Muscle layer of duodenum (tissue), 2 donors: ENCODE measurements at regions not wholly inside any gene's neighbourhood (a gene's known extent, or its start where the extent isn't known, plus 50 kb on each side); places are given as distances from the start of the nearest gene placed in this dataset.

Experiments used
- H3K27ac ChIP-seq: one replicate; pipeline ENCODE4 v1.7.0; 2013; ENCODE audit warnings: mild to moderate bottlenecking, low read length
- H3K27me3 ChIP-seq: one replicate; pipeline ENCODE4 v1.7.0; 2013; ENCODE audit warnings: low read depth, mild to moderate bottlenecking, control low read depth, low read length
- H3K36me3 ChIP-seq, 2 donors: one replicate each; pipeline ENCODE4 v1.7.0; 2013; ENCODE audit warnings: low read length in 2 of 2, control low read depth in 1 of 2, mild to moderate bottlenecking in 1 of 2; ENCODE audit not compliant: insufficient read depth in 2 of 2, control insufficient read depth in 1 of 2
- H3K4me1 ChIP-seq, 2 donors: one replicate each; pipeline ENCODE4 v1.7.0; 2013; ENCODE audit warnings: low read length in 2 of 2, mild to moderate bottlenecking in 2 of 2, control low read depth in 1 of 2, moderate library complexity in 1 of 2; ENCODE audit not compliant: insufficient read depth in 2 of 2, control insufficient read depth in 1 of 2
- H3K4me3 ChIP-seq, 2 donors: one replicate each; pipeline ENCODE4 v1.7.0; 2013; ENCODE audit warnings: low read length in 2 of 2, low read depth in 1 of 2, mild to moderate bottlenecking in 1 of 2
- H3K9me3 ChIP-seq, 2 donors: one replicate each; pipeline ENCODE4 v1.7.0; 2013; ENCODE audit warnings: low read length in 2 of 2, control low read depth in 1 of 2, mild to moderate bottlenecking in 1 of 2; ENCODE audit not compliant: control insufficient read depth in 1 of 2
- donor health status: healthy.

DNA sequence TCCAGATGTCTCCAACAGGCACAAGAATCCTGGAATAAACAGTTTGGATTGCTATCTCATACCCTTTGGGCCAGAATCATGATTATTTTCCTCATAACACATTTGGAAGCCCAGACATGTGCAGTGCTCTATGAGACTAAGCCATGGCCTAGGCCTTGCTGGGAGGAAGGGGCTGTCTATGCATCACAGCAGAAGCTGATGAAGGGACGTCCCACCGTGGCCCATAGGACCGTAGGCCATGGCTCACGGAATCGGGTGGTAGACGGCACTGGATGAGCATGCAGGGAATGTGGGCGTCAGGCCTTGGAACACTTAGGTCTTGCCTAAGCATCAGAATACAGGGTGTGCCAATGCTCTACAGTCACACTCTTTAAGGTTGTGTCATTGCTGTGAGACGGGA, 283.8 kb upstream of the TSHZ3 start:
- H3K4me1 ChIP-seq: no peaks in the 10 kb centered on the region
- no peaks in the 10 kb centered on the region for H3K9me3 ChIP-seq
- no peaks in the 10 kb centered on the region for H3K27me3 ChIP-seq
- no peak overlapping the region for H3K4me3 ChIP-seq
- H3K27ac ChIP-seq: no peak overlapping the region
- no peaks in the 10 kb centered on the region for H3K36me3 ChIP-seq

DNA sequence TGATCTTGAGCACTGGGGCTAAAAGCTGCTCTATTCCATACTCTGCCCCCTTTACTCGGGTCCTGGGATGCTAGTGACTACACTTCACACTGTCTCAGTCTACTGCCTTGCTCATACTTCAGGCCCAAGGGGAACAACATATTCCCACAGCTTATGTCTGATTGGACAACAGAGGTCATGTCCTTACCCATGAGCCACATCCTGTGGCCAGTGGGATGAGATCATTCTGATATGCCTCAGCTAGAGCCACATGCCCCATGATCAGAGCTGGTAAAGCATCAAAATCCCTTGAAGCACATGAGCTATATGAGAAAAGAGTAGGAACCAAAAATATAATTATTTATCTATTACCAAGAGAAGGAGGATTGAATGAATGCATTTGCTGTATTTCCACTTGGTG, 290.1 kb upstream of the TSHZ3 start:
- Histone ChIP-seq H3K4me1 (no peaks in the 10 kb centered on the region), H3K4me3 (no peak overlapping the region), H3K9me3 (no peaks in the 10 kb centered on the region), H3K27ac (no peak overlapping the region), H3K27me3 (no peaks in the 10 kb centered on the region), H3K36me3 (no peaks in the 10 kb centered on the region)

DNA sequence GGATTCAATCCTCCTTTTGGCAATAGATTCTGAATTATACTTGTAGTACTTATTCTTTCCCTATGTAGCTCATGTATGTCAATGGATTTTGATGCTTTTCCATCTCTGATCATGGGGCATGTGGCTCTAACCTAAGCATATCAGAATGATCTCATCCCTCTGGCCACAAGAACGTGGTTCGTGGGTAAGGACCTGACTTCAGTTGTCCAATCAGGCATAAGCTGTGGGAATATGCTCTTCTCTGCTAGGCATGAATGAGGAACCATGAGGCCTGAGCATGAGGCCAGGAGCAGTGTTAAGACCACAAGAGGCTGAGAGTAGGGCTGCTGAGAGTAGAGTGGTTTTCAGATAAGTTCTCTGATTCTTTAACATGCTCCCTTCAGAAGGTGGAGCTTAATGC, 292.4 kb upstream of the TSHZ3 start:
- H3K4me3 ChIP-seq: no peak overlapping the region
- H3K36me3 ChIP-seq: no peaks in the 10 kb centered on the region
- no peaks in the 10 kb centered on the region for H3K27me3 ChIP-seq
- H3K4me1 ChIP-seq: no peaks in the 10 kb centered on the region
- no peak overlapping the region for H3K27ac ChIP-seq
- no peaks in the 10 kb centered on the region for H3K9me3 ChIP-seq

DNA sequence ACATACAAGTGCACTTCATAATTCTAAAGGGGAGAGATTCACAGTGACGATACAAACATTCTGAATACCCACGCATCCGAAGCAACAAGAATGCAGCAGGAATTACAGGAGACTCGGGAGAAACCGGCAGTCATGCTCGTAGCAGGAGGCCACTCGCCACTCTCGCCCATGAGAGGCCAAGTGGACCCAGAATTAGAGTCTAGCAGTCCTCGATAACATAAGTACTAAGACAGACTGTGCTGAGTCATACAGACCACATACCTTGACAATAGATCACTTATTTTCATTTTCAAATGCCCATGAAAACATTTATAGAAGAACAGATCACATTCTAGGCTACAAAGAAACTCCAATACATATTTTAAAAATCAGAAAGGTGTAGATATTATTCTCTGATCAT, 299.1 kb upstream of the TSHZ3 start:
- Histone ChIP-seq H3K9me3 (no peaks in the 10 kb centered on the region), H3K27me3 (no peaks in the 10 kb centered on the region), H3K4me3 (no peak overlapping the region), H3K4me1 (no peaks in the 10 kb centered on the region), H3K27ac (no peak overlapping the region), H3K36me3 (no peaks in the 10 kb centered on the region)

DNA sequence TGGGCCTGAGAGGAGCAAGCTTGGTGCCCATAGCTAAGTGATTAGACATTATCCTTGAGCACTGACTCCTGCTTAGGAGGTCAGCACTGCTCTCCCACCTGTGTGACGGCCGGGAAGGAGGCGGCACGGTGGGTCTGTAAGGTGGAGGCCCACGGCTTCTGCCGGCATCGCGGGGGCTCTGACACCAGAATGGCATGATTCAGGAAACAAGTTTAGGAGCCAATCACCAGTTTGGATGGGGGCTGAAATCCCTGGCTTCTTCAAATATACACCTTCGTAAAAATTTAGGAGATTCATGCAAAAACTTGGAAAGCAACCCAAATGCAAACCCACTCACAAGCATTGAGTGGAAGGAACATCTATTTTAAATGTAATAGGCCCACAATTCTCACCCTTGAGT, 307.3 kb upstream of the TSHZ3 start:
- Histone ChIP-seq H3K9me3 (no peaks in the 10 kb centered on the region), H3K36me3 (no peaks in the 10 kb centered on the region), H3K4me1 (no peaks in the 10 kb centered on the region), H3K27ac (no peak overlapping the region), H3K27me3 (no peaks in the 10 kb centered on the region), H3K4me3 (no peak overlapping the region)

DNA sequence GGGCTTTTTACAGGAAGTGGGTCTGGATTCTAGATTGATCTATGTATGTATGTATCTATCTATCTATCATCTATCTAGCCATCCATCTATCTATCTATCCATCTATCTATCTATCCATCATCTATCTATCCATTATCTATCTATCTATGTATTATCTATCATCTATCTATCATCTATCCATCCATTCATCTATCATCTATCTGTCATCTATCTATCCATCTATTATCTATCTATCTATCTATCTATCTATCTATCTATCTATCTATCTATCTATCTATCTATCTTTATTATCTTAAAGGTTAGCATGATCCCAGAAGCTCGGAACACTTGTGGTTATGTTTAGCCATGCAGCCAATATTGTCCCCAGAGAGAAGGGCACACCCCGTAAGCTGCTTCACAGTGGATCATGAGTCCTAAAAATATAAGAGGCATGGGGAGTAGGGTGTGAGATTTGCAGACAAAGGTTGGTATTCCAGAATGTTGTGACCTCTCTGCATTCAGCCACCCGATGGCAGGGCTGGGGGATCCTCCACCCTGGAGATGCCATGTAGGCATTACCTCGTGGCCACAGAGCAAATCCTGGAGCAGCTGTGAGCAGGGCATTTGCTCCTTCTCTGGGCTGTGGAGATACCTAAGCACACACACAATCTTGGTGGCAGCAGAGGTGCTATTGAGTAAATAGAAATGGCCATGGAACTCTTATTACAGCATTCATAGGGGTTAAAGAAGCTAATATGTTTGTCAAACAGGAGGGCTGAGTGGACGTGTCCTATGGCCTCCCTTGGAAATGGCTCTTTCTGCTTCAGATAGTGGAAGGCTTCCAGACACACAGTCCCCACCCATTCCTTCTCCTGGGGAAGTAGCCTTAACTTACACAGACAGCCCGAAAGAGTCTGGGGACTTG, 310.0 kb upstream of the TSHZ3 start:
- no peaks in the 10 kb centered on the region for H3K27me3 ChIP-seq
- no peaks in the 10 kb centered on the region for H3K4me1 ChIP-seq
- no peak overlapping the region for H3K4me3 ChIP-seq
- no peaks in the 10 kb centered on the region for H3K9me3 ChIP-seq
- H3K36me3 ChIP-seq: no peaks in the 10 kb centered on the region
- H3K27ac ChIP-seq: no peak overlapping the region

DNA sequence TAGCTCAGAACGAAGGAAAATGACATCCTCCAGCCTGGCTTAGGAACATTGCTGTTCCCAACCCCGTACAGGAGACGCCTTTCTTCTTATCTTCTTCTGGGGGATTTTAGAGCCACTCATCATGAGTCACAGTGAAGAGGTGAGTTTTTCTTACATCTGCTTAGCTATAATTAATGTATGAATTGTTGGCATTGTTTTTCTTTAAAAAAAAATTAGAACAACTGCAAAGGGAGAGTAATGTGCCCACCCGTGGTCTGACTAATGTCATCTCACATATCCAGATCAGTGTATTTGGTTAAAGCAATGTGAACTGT, 310.6 kb upstream of the TSHZ3 start:
- H3K27me3 ChIP-seq: no peaks in the 10 kb centered on the region
- no peaks in the 10 kb centered on the region for H3K36me3 ChIP-seq

DNA sequence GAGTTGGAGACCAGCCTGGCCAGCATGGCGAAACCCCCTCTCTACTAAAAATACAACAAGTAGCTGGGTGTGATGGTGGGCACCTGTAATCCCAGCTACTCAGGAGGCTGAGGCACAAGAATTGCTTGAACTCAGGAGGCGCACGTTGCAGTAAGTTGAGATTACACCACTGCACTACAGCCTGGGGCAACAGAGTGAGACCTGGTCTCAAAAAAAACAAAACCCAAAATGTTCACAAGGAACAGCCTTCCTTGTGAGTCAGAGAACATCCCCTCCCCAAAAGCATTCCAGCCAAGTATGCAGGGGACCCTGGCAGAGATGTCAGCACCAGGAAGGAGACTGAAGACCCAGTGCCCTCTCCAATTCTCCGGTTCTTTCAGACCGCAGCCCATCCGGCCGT, 314.9 kb upstream of the TSHZ3 start:
- Histone ChIP-seq H3K9me3 (no peaks in the 10 kb centered on the region), H3K27me3 (no peaks in the 10 kb centered on the region), H3K36me3 (no peaks in the 10 kb centered on the region), H3K4me1 (no peaks in the 10 kb centered on the region), H3K27ac (no peak overlapping the region), H3K4me3 (no peak overlapping the region)

More for the DNA sequence above, 310.6 kb upstream of the TSHZ3 start:
- Histone ChIP-seq H3K4me3 (no peak overlapping the region), H3K9me3 (no peaks in the 10 kb centered on the region), H3K4me1 (no peaks in the 10 kb centered on the region), H3K27ac (no peak overlapping the region)

DNA sequence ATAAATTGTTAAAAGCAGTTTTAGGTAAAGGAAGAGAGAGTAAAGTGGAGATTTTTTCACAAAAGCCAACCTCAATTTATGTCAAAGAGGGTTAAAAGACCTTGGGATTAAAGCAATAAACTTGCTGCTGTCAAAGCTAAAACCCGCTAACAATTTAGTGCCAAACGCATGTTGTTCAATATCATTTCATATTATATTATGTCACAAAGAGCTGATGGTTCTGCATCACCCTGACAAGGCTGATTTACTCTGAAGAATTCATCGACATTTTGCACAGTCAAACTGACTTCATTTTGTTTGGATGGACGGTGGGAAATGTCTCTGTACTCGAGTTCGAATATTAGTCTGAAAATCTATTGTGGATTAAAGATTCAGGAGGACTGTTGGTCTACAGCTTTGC, 315.8 kb upstream of the TSHZ3 start:
- Histone ChIP-seq H3K27ac (no peak overlapping the region), H3K4me1 (no peaks in the 10 kb centered on the region), H3K27me3 (no peaks in the 10 kb centered on the region), H3K9me3 (no peaks in the 10 kb centered on the region), H3K4me3 (no peak overlapping the region), H3K36me3 (no peaks in the 10 kb centered on the region)

DNA sequence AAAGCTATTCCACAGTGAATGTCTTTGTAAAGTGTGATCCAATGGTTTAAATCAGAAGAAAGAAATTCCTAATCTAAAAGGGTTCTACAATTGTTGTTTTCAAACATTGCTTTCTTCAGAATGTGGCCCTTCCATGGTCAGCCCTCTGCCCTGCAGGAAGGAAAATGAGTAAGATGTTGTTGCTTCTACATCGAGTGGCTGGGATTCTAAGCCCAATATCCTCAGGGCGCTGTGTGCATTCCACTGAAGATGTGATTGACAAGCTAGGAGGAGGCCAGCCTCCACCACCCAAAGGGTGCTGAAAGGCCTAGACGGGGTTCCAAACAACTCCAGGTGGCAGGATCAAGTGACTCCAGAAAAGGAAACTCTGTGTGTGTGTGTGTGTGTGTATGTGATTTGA, 316.9 kb upstream of the TSHZ3 start:
- no peaks in the 10 kb centered on the region for H3K9me3 ChIP-seq
- no peak overlapping the region for H3K27ac ChIP-seq
- H3K4me1 ChIP-seq: no peaks in the 10 kb centered on the region
- no peak overlapping the region for H3K4me3 ChIP-seq
- H3K36me3 ChIP-seq: no peaks in the 10 kb centered on the region
- no peaks in the 10 kb centered on the region for H3K27me3 ChIP-seq

DNA sequence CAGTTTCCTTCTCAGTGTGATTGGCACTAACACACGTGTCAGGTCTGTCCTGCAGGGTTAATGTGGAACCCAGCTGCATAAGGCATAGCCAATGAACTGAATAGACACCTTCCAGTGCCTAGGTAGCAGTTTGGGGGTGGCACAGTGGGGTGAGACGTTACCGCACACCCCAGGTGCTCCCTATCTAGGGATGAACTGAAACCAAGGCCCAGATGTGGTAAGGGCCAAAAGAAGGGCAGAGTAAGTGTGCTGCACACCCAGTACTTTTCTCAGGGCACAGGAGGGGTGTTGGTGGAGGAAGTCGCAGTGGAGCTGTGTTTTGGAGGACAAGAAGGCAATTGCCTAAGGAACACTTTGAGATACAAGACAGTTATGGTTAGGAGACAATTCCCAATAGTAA, 317.9 kb upstream of the TSHZ3 start:
- Histone ChIP-seq H3K36me3 (no peaks in the 10 kb centered on the region), H3K4me1 (no peaks in the 10 kb centered on the region), H3K4me3 (no peak overlapping the region), H3K27me3 (no peaks in the 10 kb centered on the region), H3K27ac (no peak overlapping the region), H3K9me3 (no peaks in the 10 kb centered on the region)

DNA sequence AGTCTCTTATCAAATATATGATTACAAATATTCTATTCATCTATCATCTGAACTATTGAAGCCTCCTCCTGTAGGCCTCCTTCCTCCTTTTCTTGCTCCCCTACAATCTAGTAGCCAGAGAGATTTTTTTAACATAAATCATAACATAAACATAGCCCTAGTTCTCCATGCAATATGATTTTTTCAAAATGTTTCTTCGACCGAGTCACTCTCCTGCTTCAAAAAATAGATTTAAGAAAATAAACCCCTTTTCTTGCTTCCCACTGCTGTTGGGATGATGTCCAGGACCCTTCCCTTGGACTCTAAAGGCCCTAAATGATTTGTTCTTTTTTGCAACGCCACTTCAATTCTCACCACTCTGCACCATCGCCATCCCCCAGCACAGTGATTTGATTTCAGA, 319.7 kb upstream of the TSHZ3 start:
- H3K4me1 ChIP-seq: no peaks in the 10 kb centered on the region
- H3K27ac ChIP-seq: no peak overlapping the region
- H3K36me3 ChIP-seq: no peaks in the 10 kb centered on the region
- H3K4me3 ChIP-seq: no peak overlapping the region
- H3K9me3 ChIP-seq: no peaks in the 10 kb centered on the region
- H3K27me3 ChIP-seq: no peaks in the 10 kb centered on the region
